ENCODE measurements at regions not wholly inside any gene's neighbourhood (a gene's known extent, or its start where the extent isn't known, plus 50 kb on each side); places are given as distances from the start of the nearest gene placed in this dataset.

- no peak overlapping the region for H3K27ac ChIP-seq (replicated peaks)
- H3K27me3 ChIP-seq (ENCODE audit: insufficient read depth, poor library complexity, severe bottlenecking), result no peaks in the 10 kb centered on the region
- H3K4me3 ChIP-seq (replicated peaks; ENCODE audit: insufficient read depth, low read length), result no peak overlapping the region
- DNase-seq (ENCODE audit: low read depth in 1 of 2, low spot score in 1 of 2), result no peak
- TF ChIP-seq REST (IDR thresholded peaks at IDR 0.05; ENCODE audit: insufficient replicate concordance, low read depth) (no peak), CTCF (IDR thresholded peaks at IDR 0.05; ENCODE audit: insufficient read depth, low read length) (no peak), SPI1 (IDR thresholded peaks at IDR 0.05; ENCODE audit: borderline replicate concordance, low read depth) (no peak), GABPA (IDR thresholded peaks at IDR 0.05; ENCODE audit: low read depth) (no peak), POLR2AphosphoS5 (IDR thresholded peaks at IDR 0.05; ENCODE audit: low read depth) (no peak)
Observed at GRCh38 chr12:24730489-24730896, 218.4 kb downstream of the BCAT1 start.

GRCh38 chr12:24728826-24729225 lies 220.1 kb downstream of the BCAT1 start:
- no peak for TF ChIP-seq GABPA (IDR thresholded peaks at IDR 0.05; ENCODE audit: low read depth)
- no peak for TF ChIP-seq POLR2AphosphoS5 (IDR thresholded peaks at IDR 0.05; ENCODE audit: low read depth)
- TF ChIP-seq SPI1 (IDR thresholded peaks at IDR 0.05; ENCODE audit: borderline replicate concordance, low read depth), result no peak
- no peak for TF ChIP-seq CTCF (IDR thresholded peaks at IDR 0.05; ENCODE audit: insufficient read depth, low read length)
- TF ChIP-seq REST (IDR thresholded peaks at IDR 0.05; ENCODE audit: insufficient replicate concordance, low read depth), result no peak
- H3K27ac ChIP-seq (replicated peaks), result no peak overlapping the region
- no peak overlapping the region for H3K4me3 ChIP-seq (replicated peaks; ENCODE audit: insufficient read depth, low read length)
- no peaks in the 10 kb centered on the region for H3K27me3 ChIP-seq (ENCODE audit: insufficient read depth, poor library complexity, severe bottlenecking)
- no peak for DNase-seq (ENCODE audit: low read depth in 1 of 2, low spot score in 1 of 2)

- H3K27ac ChIP-seq (replicated peaks), result no peak overlapping the region
- no peak overlapping the region for H3K4me3 ChIP-seq (replicated peaks; ENCODE audit: insufficient read depth, low read length)
- H3K27me3 ChIP-seq (ENCODE audit: insufficient read depth, poor library complexity, severe bottlenecking), result no peaks in the 10 kb centered on the region
- DNase-seq (ENCODE audit: low read depth in 1 of 2, low spot score in 1 of 2), result no peak
- TF ChIP-seq REST (IDR thresholded peaks at IDR 0.05; ENCODE audit: insufficient replicate concordance, low read depth) (no peak), GABPA (IDR thresholded peaks at IDR 0.05; ENCODE audit: low read depth) (no peak), SPI1 (IDR thresholded peaks at IDR 0.05; ENCODE audit: borderline replicate concordance, low read depth) (no peak), POLR2AphosphoS5 (IDR thresholded peaks at IDR 0.05; ENCODE audit: low read depth) (no peak), CTCF (IDR thresholded peaks at IDR 0.05; ENCODE audit: insufficient read depth, low read length) (peak; percentile 34)
Observed at GRCh38 chr12:24728366-24728765, 220.5 kb downstream of the BCAT1 start.
